K562 (cell line): ENCODE measurements at regions not wholly inside any gene's neighbourhood (a gene's known extent, or its start where the extent isn't known, plus 50 kb on each side); places are given as distances from the start of the nearest gene placed in this dataset.
A peak's percentile ranks its signal among the peaks of the same experiment; 100 is the strongest.

Experiments used
- ATAC-seq: fragments of 200-7000 bp; cut with Tn5 transposase; 3 replicates; pipeline ENCODE4 v1.9.1; 2020; ENCODE audit warnings: moderate library complexity
- BruUV-seq: library from RNA; stranded (reverse); fragments of 400-500 nt; replicated peaks from 2 replicates; lab custom pipeline; 2021; lab: Mats Ljungman, UMichigan
- CTCF ChIA-PET: fragments of 300-600 bp; formaldehyde crosslinking; extraction: SDS; loops from one replicate; lab custom pipeline; 2021; ENCODE audit warnings: low intra/inter-chr PET ratio; lab: Yijun Ruan, JAX
- POLR2A ChIA-PET: fragments of 300-600, 350-650 bp; sonication (Branson Sonifier 250); formaldehyde crosslinking; extraction: SDS; loops from one replicate; lab custom pipeline; 2021; ENCODE audit warnings: antibody characterized with exemption, inconsistent platforms; lab: Yijun Ruan, JAX
- DNase-seq, 4 experiments: peaks; one replicate each; pipeline versions ENCODE4 v3.0.0 to v3.0.0-alpha.2; 2011 to 2018; ENCODE audit warnings: low spot score in 3 of 4, mixed read lengths in 3 of 4; ENCODE audit errors: extremely low read depth in 1 of 4
- FAIRE-seq: peaks from 2 replicates; lab custom pipeline; 2011; peaks lifted over from hg19 to GRCh38; lab: Jason Lieb, UNC
- H2AFZ ChIP-seq: 2 replicates; pipeline ENCODE4 v1.6.0; 2011; ENCODE audit warnings: low read depth, low read length, control low read depth, inconsistent platforms
- H3K27ac ChIP-seq: fragments of 200-600 bp; 3 replicates; pipeline ENCODE4 v1.8.0; 2011; ENCODE audit warnings: low read depth, mild to moderate bottlenecking, control low read depth, inconsistent platforms, low read length, moderate library complexity, mixed read lengths; ENCODE audit errors: extremely low read depth
- H3K27me3 ChIP-seq, 2 experiments: fragments of 300-600 bp in 1 of 2; 2 replicates in 1 of 2; 3 replicates in 1 of 2; pipeline versions ENCODE4 v1.6.0 to v1.8.0; 2011; ENCODE audit warnings: inconsistent platforms in 2 of 2, low read length in 2 of 2, mild to moderate bottlenecking in 1 of 2, mixed read lengths in 1 of 2, moderate library complexity in 1 of 2; ENCODE audit not compliant: control insufficient read depth in 2 of 2, insufficient read depth in 2 of 2
- H3K36me3 ChIP-seq: fragments of 300-600 bp; 3 replicates; pipeline ENCODE4 v1.8.0; 2011; ENCODE audit warnings: mild to moderate bottlenecking, low read length, inconsistent platforms; ENCODE audit not compliant: control insufficient read depth, insufficient read depth
- H3K4me1 ChIP-seq, 2 experiments: fragments of 200-600 bp in 1 of 2; replicated peaks in 1 of 2; 2 replicates in 1 of 2; 3 replicates in 1 of 2; pipeline versions ENCODE4 v1.5.1 to v1.8.0; 2011; ENCODE audit warnings: inconsistent platforms in 2 of 2, low read length in 2 of 2, mild to moderate bottlenecking in 1 of 2, mixed read lengths in 1 of 2, moderate library complexity in 1 of 2; ENCODE audit not compliant: control insufficient read depth in 2 of 2, insufficient read depth in 2 of 2
- H3K4me2 ChIP-seq: 2 replicates; pipeline ENCODE4 v1.6.1; 2011; ENCODE audit warnings: low read length, control low read depth, inconsistent platforms, mixed read lengths; ENCODE audit not compliant: insufficient read depth
- H3K4me3 ChIP-seq: fragments of 200-600 bp; sonication (generic), shearing (Covaris generic); 2 replicates; pipeline ENCODE4 v1.5.1; 2016; ENCODE audit warnings: control low read depth, inconsistent platforms
- H3K79me2 ChIP-seq: fragments of 200-600 bp; 3 replicates; pipeline ENCODE4 v1.8.0; 2011; ENCODE audit warnings: low read length, inconsistent platforms; ENCODE audit not compliant: control insufficient read depth, insufficient read depth
- H3K9ac ChIP-seq, 2 experiments: 2 replicates each; pipeline versions ENCODE4 v1.6.0 to v1.6.1; 2011; ENCODE audit warnings: low read depth in 2 of 2, low read length in 2 of 2, control low read depth in 1 of 2, inconsistent platforms in 1 of 2, mild to moderate bottlenecking in 1 of 2, mixed read lengths in 1 of 2; ENCODE audit not compliant: insufficient read depth in 1 of 2
- H3K9me1 ChIP-seq: one replicate; pipeline ENCODE4 v1.6.0; 2011; ENCODE audit warnings: inconsistent platforms, mild to moderate bottlenecking, low read length, moderate library complexity; ENCODE audit not compliant: control insufficient read depth, insufficient read depth
- H3K9me3 ChIP-seq: replicated peaks from 2 replicates; pipeline ENCODE4 v1.5.1; 2011; ENCODE audit warnings: low read depth, low read length, inconsistent platforms; ENCODE audit not compliant: control insufficient read depth, insufficient read depth
- H4K20me1 ChIP-seq: replicated peaks from 2 replicates; pipeline ENCODE4 v1.6.1; 2011; ENCODE audit warnings: low read length, inconsistent platforms, mixed read lengths; ENCODE audit not compliant: control insufficient read depth, insufficient read depth
- GABPB1 ChIP-seq: sonication (generic); formaldehyde crosslinking; IDR thresholded peaks from 2 replicates; pipeline ENCODE4 v1.8.0; 2022; ENCODE audit warnings: mild to moderate bottlenecking, missing genetic modification reagents
- HNRNPLL ChIP-seq: fragments of 200-400 bp; formaldehyde crosslinking; IDR thresholded peaks from 2 replicates; pipeline ENCODE4 v1.6.1; 2017; ENCODE audit warnings: low read length, low read depth, mild to moderate bottlenecking; ENCODE audit not compliant: poor library complexity, severe bottlenecking
- HNRNPUL1 ChIP-seq: fragments of 200-400 bp; formaldehyde crosslinking; IDR thresholded peaks from 2 replicates; pipeline ENCODE4 v1.6.1; 2017; ENCODE audit warnings: low read length
- KLF1 ChIP-seq: fragments of 450-650 bp; IDR thresholded peaks from 2 replicates; pipeline ENCODE4 v1.6.1; 2016; ENCODE audit warnings: missing genetic modification characterization, missing compliant biosample characterization
- NFIC ChIP-seq: fragments of 450-650 bp; IDR thresholded peaks from 2 replicates; pipeline ENCODE4 v1.6.1; 2017; ENCODE audit warnings: mild to moderate bottlenecking, inconsistent platforms
- PCBP1 ChIP-seq: fragments of 200-400 bp; formaldehyde crosslinking; IDR thresholded peaks from 2 replicates; pipeline ENCODE4 v1.6.1; 2018; ENCODE audit warnings: mild to moderate bottlenecking, low read depth, low read length; ENCODE audit not compliant: poor library complexity, severe bottlenecking
- ZNF23 ChIP-seq: fragments of 250-450 bp; sonication (Bioruptor Pico); IDR thresholded peaks from 2 replicates; pipeline ENCODE4 v1.4.0; 2020; ENCODE audit warnings: mild to moderate bottlenecking
- ZNF511 ChIP-seq: sonication (generic); formaldehyde crosslinking; IDR thresholded peaks from 2 replicates; pipeline ENCODE4 v1.8.0; 2022; ENCODE audit warnings: mild to moderate bottlenecking, missing genetic modification reagents
- WGBS: fragments of 100-300 bp; shearing (Covaris generic); methylation state at CpG from one replicate; pipeline ENCODE4 v1.1.6; 2016; ENCODE audit warnings: low coverage, mixed read lengths; ENCODE audit not compliant: insufficient coverage; ENCODE audit errors: missing lambda C conversion rate; 5-methylcytosine and 5-hydroxymethylcytosine counted together
- in situ Hi-C: fragments of 300-500 bp; cut with MboI; formaldehyde crosslinking; loops from 4 replicates; pipeline ENCODE4 v1.15.0; 2018; ENCODE audit warnings: inconsistent platforms, mixed read lengths
- intact Hi-C: fragments of 100-400 bp; cut with micrococcal nuclease; formaldehyde crosslinking; loops from 2 replicates; pipeline ENCODE4 v1.14.2; 2022

- Histone ChIP-seq H3K27me3 (peaks cover 4 to 13% of the 10 kb centered on the region in 2 experiments), H2AFZ (no peak overlapping the region), H3K4me2 (no peak overlapping the region), H3K36me3 (no peaks in the 10 kb centered on the region), H3K9ac (no peak overlapping the region), H4K20me1 (peaks cover 3% of the 10 kb centered on the region; the same call in 1 of the 2 replicates), H3K27ac (no peak overlapping the region), H3K4me1 (no peaks in the 10 kb centered on the region), H3K9me1 (no peaks in the 10 kb centered on the region), H3K9me3 (no peaks in the 10 kb centered on the region), H3K79me2 (no peaks in the 10 kb centered on the region), H3K4me3 (no peak overlapping the region)
- in situ Hi-C loops (no loop called here), intact Hi-C loops (no loop called here)
- DNase-seq = no peak
- 0% methylated on average over 5 of the region's 5 CpGs for WGBS
- TF ChIP-seq HNRNPLL (no peak), ZNF511 (CRISPR knock-in tag) (no peak), KLF1 (no peak), ZNF23 (CRISPR knock-in tag) (no peak), HNRNPUL1 (no peak), GABPB1 (CRISPR knock-in tag) (no peak), PCBP1 (no peak), NFIC (0 out of 2 replicates have a peak, but pooled peaks have one; percentile 25)
- CTCF ChIA-PET = no interaction called here
- POLR2A ChIA-PET = no interaction called here
- no TSS peak for BruUV-seq
- no peak for ATAC-seq
- FAIRE-seq = no peak
Measured at GRCh38 chr1:214165850-214166374, 115.0 kb upstream of the SMYD2 start.
